CD4-positive, CD25-positive, alpha-beta regulatory T cell (primary cell): ENCODE measurements at regions not wholly inside any gene's neighbourhood (a gene's known extent, or its start where the extent isn't known, plus 50 kb on each side); places are given as distances from the start of the nearest gene placed in this dataset.
"Not testable (repeated sequence)": the region's sequence is repeated elsewhere in the genome, so short reads cannot be mapped to it uniquely, and the experiment has no call there.

Experiments used
- ATAC-seq, 2 donors: fragments of 150-1000 bp; cut with Tn5 transposase; one replicate each; pipeline ENCODE4 v1.10.0; 2021; ENCODE audit warnings: low read depth in 2 of 2, moderate number of reproducible peaks in 2 of 2, moderate library complexity in 1 of 2
- DNase-seq, 3 donors: peaks; one replicate each; pipeline versions ENCODE4 v3.0.0 to v3.0.0-alpha.2; 2012 to 2022; ENCODE audit warnings: mixed read lengths in 1 of 3
- H3K27ac ChIP-seq: one replicate; pipeline ENCODE4 v1.7.0; 2013; ENCODE audit warnings: mild to moderate bottlenecking, low read length; ENCODE audit not compliant: insufficient read depth, poor library complexity, severe bottlenecking
- H3K27me3 ChIP-seq: one replicate; pipeline ENCODE4 v1.7.0; 2013; ENCODE audit warnings: low read length; ENCODE audit not compliant: control insufficient read depth, insufficient read depth
- H3K36me3 ChIP-seq: one replicate; pipeline ENCODE4 v1.7.0; 2013; ENCODE audit warnings: mild to moderate bottlenecking, low read length, moderate library complexity; ENCODE audit not compliant: control insufficient read depth, insufficient read depth
- H3K4me1 ChIP-seq: 2 replicates; pipeline ENCODE4 v1.7.0; 2013; ENCODE audit warnings: mild to moderate bottlenecking, low read length; ENCODE audit not compliant: insufficient read depth, control insufficient read depth, poor library complexity, severe bottlenecking
- H3K4me3 ChIP-seq: one replicate; pipeline ENCODE4 v1.7.0; 2013; ENCODE audit warnings: low read depth, mild to moderate bottlenecking, low read length, moderate library complexity
- H3K9me3 ChIP-seq, 2 experiments: 1 replicate in 1 of 2; 2 replicates in 1 of 2; pipeline ENCODE4 v1.7.0; 2013; ENCODE audit warnings: low read length in 2 of 2, mild to moderate bottlenecking in 1 of 2, moderate library complexity in 1 of 2; ENCODE audit not compliant: control insufficient read depth in 2 of 2
- H3K27ac Mint-ChIP-seq, 3 donors: one replicate each; pipeline ENCODE4 v1.8.0; 2020 to 2022; ENCODE audit warnings: mild to moderate bottlenecking in 3 of 3, mixed read lengths in 3 of 3, moderate library complexity in 2 of 3
- H3K27me3 Mint-ChIP-seq: one replicate; pipeline ENCODE4 v1.8.0; 2022; ENCODE audit warnings: mild to moderate bottlenecking, mixed read lengths
- H3K36me3 Mint-ChIP-seq: one replicate; pipeline ENCODE4 v1.8.0; 2020; ENCODE audit warnings: mixed read lengths
- H3K4me1 Mint-ChIP-seq, 4 donors: one replicate each; pipeline ENCODE4 v1.8.0; 2020 to 2022; ENCODE audit warnings: mixed read lengths in 4 of 4, mild to moderate bottlenecking in 1 of 4
- H3K4me3 Mint-ChIP-seq, 4 donors: one replicate each; pipeline ENCODE4 v1.8.0; 2020 to 2022; ENCODE audit warnings: mild to moderate bottlenecking in 4 of 4, mixed read lengths in 4 of 4, moderate library complexity in 3 of 4
- H3K9me3 Mint-ChIP-seq, 7 donors: one replicate each; pipeline ENCODE4 v1.8.0; 2020 to 2022; ENCODE audit warnings: mixed read lengths in 7 of 7, mild to moderate bottlenecking in 3 of 7, moderate library complexity in 2 of 7

- not testable (repeated sequence) for H3K9me3 ChIP-seq, H3K27me3 ChIP-seq, H3K4me3 Mint-ChIP-seq, H3K36me3 ChIP-seq, DNase-seq, H3K4me1 Mint-ChIP-seq, H3K36me3 Mint-ChIP-seq, H3K27ac ChIP-seq, H3K27me3 Mint-ChIP-seq, H3K4me1 ChIP-seq, H3K27ac Mint-ChIP-seq, H3K9me3 Mint-ChIP-seq, ATAC-seq, H3K4me3 ChIP-seq
These were observed 323.7 kb downstream of the ADGRD1 start for GRCh38 chr12:131277186-131278091.

DNA sequence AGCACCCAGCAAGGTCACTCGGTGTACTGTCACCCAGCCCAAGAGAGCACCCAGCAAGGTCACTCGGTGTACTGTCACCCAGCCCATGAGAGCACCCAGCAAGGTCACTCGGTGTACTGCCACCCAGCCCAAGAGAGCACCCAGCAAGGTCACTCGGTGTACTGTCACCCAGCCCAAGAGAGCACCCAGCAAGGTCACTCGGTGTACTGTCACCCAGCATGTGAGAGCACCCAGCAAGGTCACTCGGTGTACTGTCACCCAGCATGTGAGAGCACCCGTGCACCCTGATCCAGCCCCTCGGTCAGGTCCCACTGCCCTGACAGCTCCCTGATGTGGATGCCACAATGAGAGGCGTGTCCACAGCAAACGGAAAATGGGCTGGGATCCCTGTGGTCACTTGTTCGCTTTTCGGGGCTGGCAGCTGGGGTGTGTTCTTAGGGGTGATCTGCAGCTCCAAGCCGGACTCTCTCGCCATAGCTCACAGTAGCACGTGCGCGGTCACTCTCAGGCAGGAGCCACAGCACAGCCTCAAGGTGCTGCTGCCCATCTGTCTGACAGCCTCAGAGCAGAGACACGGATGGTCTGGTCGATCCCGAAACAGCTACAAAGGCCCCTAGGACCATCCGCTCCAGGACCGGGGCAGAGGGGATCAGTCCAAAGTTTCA, 324.9 kb downstream of the ADGRD1 start:
- not testable (repeated sequence) for H3K27ac Mint-ChIP-seq, H3K4me1 ChIP-seq, H3K36me3 ChIP-seq, ATAC-seq, H3K4me3 Mint-ChIP-seq, H3K27me3 ChIP-seq, H3K27ac ChIP-seq, DNase-seq, H3K36me3 Mint-ChIP-seq, H3K9me3 ChIP-seq, H3K9me3 Mint-ChIP-seq, H3K27me3 Mint-ChIP-seq, H3K4me3 ChIP-seq, H3K4me1 Mint-ChIP-seq

- Histone ChIP-seq H3K4me1 (no peaks in the 10 kb centered on the region), H3K4me3 (no peak overlapping the region), H3K27me3 (no peaks in the 10 kb centered on the region), H3K9me3 (no peaks in the 10 kb centered on the region), H3K27ac (no peak overlapping the region), H3K36me3 (no peaks in the 10 kb centered on the region)
- DNase-seq, result no peak
- H3K27ac Mint-ChIP-seq, result no peak overlapping the region
- no peaks in the 10 kb centered on the region for H3K27me3 Mint-ChIP-seq
- no peaks in the 10 kb centered on the region for H3K36me3 Mint-ChIP-seq
- H3K4me3 Mint-ChIP-seq, result no peak overlapping the region
- ATAC-seq, result no peak
- no peaks in the 10 kb centered on the region for H3K9me3 Mint-ChIP-seq
- no peaks in the 10 kb centered on the region for H3K4me1 Mint-ChIP-seq
These were observed 325.7 kb downstream of the ADGRD1 start for GRCh38 chr12:131279281-131279921.

DNA sequence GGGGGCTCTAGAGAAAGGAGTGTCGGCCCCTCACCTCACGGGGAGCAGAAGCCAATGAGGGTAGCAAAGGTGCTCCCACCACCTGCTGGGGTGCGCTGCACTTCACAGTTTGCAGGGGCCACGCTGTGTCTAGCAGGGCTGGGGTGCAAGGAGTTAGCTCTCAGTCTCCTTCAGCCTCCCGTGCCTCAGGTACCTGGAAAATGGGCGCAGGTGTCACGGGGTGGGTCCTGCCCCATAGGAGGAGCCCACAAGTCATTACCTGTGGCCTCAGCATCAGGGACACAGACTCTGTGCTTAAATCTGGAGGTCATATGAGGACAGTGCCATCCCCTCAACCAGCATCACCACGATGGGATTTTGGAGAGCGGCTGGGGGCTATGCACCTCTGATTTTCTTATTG, 326.7 kb downstream of the ADGRD1 start:
- H3K9me3 Mint-ChIP-seq, result no peaks in the 10 kb centered on the region
- no peaks in the 10 kb centered on the region for H3K27me3 Mint-ChIP-seq
- no peak overlapping the region for H3K27ac Mint-ChIP-seq
- no peaks in the 10 kb centered on the region for H3K9me3 ChIP-seq
- H3K4me3 Mint-ChIP-seq, result no peak overlapping the region
- no peaks in the 10 kb centered on the region for H3K4me1 ChIP-seq
- H3K36me3 ChIP-seq, result no peaks in the 10 kb centered on the region
- ATAC-seq, result no peak
- H3K27ac ChIP-seq, result no peak overlapping the region
- no peaks in the 10 kb centered on the region for H3K36me3 Mint-ChIP-seq
- no peak for DNase-seq
- H3K4me3 ChIP-seq, result no peak overlapping the region
- no peaks in the 10 kb centered on the region for H3K27me3 ChIP-seq
- H3K4me1 Mint-ChIP-seq, result no peaks in the 10 kb centered on the region

GRCh38 chr12:131281016-131281415, 327.3 kb downstream of the ADGRD1 start:
- DNase-seq, result no peak
- Mint-ChIP-seq H3K27me3 (no peaks in the 10 kb centered on the region), H3K4me1 (no peaks in the 10 kb centered on the region), H3K27ac (no peak overlapping the region), H3K4me3 (no peak overlapping the region), H3K36me3 (no peaks in the 10 kb centered on the region), H3K9me3 (no peaks in the 10 kb centered on the region)
- Histone ChIP-seq H3K4me1 (no peaks in the 10 kb centered on the region), H3K27me3 (no peaks in the 10 kb centered on the region), H3K27ac (no peak overlapping the region), H3K9me3 (no peaks in the 10 kb centered on the region), H3K36me3 (no peaks in the 10 kb centered on the region), H3K4me3 (no peak overlapping the region)
- ATAC-seq, result no peak

- no peaks in the 10 kb centered on the region for H3K27me3 ChIP-seq
- H3K4me3 ChIP-seq, result no peak overlapping the region
- ATAC-seq (no peak), DNase-seq (no peak)
- no peaks in the 10 kb centered on the region for H3K4me1 ChIP-seq
- H3K27ac ChIP-seq, result no peak overlapping the region
- no peaks in the 10 kb centered on the region for H3K9me3 ChIP-seq
- no peaks in the 10 kb centered on the region for H3K4me1 Mint-ChIP-seq
- H3K36me3 ChIP-seq, result no peaks in the 10 kb centered on the region
- no peaks in the 10 kb centered on the region for H3K9me3 Mint-ChIP-seq
- H3K27me3 Mint-ChIP-seq, result no peaks in the 10 kb centered on the region
- H3K27ac Mint-ChIP-seq, result no peak overlapping the region
- no peaks in the 10 kb centered on the region for H3K36me3 Mint-ChIP-seq
- no peak overlapping the region for H3K4me3 Mint-ChIP-seq
These were observed 328.8 kb downstream of the ADGRD1 start for GRCh38 chr12:131282292-131283080.

GRCh38 chr12:131283191-131283861, 329.6 kb downstream of the ADGRD1 start:
- no peaks in the 10 kb centered on the region for H3K4me1 Mint-ChIP-seq
- no peak overlapping the region for H3K4me3 ChIP-seq
- no peaks in the 10 kb centered on the region for H3K27me3 ChIP-seq
- no peak overlapping the region for H3K27ac Mint-ChIP-seq
- H3K27me3 Mint-ChIP-seq, result no peaks in the 10 kb centered on the region
- H3K36me3 ChIP-seq, result no peaks in the 10 kb centered on the region
- no peak overlapping the region for H3K4me3 Mint-ChIP-seq
- no peaks in the 10 kb centered on the region for H3K9me3 ChIP-seq
- no peaks in the 10 kb centered on the region for H3K36me3 Mint-ChIP-seq
- no peaks in the 10 kb centered on the region for H3K9me3 Mint-ChIP-seq
- DNase-seq, result no peak
- no peaks in the 10 kb centered on the region for H3K4me1 ChIP-seq
- no peak for ATAC-seq
- H3K27ac ChIP-seq, result no peak overlapping the region
